NCI-H2081 (cell line): ENCODE measurements at regions not wholly inside any gene's neighbourhood (a gene's known extent, or its start where the extent isn't known, plus 50 kb on each side); places are given as distances from the start of the nearest gene placed in this dataset.

Experiments used
- DNase-seq, 2 experiments: peaks; one replicate each; lab custom pipeline; 2025; lab: John Stamatoyannopoulos, UW

DNA sequence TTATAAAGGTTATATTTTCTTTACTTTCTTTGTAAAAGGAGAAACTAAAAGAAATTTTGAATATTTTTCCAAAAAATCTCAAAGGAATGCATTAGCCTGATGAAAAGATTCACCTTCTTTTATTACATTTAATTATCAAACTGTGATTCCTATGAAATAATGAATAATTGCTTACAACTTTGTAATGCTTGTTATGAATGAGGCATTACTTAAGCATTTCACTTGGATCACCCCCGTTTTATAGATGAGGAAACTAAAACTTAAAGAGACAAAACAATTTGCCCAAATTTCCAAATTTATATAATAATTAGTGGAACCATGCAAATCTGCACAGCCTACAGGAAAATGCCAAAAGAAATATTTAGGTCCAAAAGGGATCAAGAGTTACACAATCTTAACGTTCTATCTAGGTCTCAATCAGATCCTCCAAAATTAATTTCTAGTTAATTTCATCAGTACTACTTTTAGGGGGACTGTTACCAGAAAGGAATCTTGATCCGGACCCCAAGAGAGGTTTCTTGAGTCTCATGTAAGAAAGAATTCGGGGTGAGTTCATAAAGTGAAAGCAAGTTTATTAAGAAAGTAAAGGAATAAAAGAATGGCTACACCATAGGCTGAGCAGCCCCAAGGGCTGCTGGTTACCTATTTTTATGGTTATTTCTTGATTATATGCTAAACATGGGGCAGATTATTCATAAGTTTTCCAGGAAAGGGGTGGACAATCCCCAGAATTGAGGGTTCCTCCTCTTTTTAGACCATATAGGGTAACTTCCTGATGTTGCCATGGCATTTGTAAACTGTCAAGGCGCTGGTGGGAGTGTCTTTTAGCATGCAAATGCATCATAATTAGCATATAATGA, 288.0 kb downstream of the ADGB start:
- no peak for DNase-seq

DNA sequence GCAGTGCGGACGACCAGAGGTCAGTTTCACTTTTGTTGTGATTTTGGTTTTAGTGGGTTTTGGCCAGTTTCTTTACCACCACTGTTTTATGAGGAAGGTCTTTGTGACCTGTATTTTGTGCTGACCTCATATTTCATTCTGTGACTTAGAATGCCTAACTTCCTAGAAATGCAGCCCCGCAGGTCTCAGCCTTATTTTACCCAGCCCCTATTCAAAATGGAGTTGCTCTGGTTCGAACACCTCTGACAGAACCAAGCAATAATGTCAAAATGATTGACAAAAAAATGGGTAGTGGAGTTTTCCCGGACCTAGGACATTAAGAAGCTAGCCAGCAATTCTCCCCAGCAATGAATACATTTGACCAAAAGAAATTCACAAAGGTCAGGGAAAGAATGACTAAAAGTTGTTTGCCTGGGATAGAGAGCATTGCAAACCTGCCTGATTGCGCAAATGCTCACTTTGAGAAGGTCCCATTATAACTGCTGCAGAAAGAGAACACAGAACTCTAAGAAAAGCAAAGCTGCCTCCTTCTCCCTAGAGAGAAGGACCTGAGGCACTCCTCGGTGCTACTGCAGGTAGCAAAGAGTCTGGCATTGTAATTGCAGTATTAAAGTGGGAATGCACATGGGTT, 288.8 kb downstream of the ADGB start:
- DNase-seq: no peak

DNA sequence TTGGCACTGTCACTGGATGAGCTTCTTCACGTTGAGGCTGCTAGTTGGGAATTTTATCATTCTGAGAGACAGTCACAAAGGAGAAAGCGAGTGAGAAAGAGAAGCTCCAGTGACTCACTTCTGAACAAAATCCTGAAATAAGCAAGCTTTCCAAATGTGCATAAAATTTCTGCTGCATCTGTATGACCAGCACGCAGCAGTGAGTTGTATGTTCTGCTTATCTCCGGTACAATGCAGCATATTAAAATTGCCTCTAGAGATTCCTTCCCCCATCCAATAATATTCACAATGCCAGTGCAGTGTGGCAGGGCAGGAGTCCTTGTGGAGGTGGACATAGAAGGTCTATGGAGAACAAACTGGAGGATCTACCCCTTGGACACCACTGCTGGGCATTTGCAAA, 290.5 kb downstream of the ADGB start:
- no peak for DNase-seq

DNA sequence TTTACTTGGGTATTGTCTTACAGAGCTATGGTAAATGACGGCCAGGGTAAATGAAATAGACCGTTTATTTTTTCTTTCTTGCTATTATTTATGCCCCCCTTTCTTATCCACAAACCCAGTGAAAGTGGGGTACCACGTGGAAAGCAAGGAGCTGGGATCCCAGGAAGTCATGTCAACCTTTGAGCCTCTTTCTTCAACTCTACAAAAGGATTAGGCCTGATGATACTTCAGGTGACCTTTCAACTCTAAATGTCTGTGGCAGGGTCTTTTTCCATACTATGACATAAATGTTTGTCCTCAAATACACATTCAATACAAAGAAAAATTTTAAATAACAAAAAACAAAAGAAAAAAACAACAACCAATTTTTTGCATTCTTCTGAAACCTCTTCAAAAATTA, 291.4 kb downstream of the ADGB start:
- DNase-seq: no peak

DNA sequence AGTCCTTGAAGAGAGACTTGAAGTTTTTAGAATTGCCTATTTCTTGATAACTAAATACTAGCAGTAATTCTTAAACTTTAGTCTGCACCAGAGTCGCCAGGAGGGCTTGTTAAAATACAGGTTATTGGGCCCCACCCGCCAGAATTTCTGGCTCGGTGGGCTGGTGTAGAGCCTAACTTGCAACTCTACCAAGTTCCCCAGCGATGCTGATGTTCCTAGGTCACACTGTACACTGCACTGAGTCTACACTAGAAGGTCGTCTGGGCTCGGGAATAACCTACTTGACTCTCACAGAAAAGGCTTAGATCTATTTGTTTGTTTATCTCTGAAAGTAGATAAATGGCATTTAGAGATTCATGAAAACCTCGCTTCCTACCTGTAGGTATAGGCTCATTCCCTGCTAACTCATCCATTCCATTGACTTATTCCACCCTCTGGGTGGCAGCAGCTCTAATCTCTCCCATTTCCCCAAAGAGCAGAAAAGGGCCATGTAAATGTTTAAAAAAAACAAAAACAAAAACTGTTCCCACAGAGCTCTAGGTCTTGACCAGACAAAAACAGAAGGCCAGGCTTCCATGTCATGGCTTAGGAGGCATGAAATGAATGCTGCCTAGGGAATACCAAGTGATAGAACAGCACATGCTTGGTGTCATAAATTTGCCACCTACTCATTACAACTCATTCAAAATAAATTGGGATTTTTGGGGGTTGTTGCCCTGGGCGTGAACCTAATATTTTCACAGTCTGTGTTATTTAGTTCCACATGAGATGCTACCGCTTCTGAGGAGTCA, 292.1 kb downstream of the ADGB start:
- DNase-seq: no peak

DNA sequence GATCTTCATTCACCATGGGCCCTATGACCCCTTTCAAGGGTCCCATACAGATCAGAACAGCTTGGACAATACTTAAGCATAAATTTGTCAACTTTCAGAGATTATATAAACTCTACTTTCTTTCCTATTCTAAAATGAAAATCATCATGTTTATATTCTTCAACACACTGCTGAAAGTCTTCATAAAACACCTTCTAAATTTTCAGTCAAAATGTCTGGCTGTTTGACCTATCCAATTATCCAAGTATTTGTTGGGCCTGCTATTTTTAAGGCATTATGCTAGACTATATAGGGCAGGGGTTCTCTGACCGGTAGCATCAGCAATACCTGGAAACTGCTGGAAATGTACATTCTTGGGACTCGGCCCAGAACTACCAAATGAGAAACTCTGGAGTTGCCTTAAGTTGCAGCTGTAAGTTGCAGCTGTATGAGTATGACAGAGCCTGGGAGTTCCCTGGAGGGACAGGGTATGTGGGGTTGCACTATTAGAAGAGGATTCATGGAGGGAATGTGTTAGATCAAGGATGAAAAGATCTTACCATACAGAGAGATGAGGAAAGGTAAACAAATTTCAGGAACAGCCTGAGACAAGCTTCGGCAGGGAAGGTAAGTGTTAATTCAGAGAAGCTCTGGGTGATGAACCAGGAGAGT, 293.0 kb downstream of the ADGB start:
- DNase-seq: no peak

DNA sequence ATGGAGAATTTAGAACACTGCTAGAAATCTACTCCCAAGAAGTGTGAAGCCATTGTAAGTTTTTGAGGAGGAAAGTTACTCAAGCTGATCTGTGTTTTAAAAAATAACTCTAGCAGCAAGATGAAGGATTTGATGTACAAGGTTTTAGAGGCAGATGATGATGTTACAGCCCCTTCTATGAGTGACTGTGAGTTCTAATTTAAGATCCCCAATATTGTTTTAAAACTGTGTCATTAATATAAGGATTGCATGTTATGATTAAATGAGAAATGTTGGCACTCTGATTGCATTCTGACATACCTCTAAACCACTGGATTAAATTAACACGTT, 293.5 kb downstream of the ADGB start:
- no peak for DNase-seq

DNA sequence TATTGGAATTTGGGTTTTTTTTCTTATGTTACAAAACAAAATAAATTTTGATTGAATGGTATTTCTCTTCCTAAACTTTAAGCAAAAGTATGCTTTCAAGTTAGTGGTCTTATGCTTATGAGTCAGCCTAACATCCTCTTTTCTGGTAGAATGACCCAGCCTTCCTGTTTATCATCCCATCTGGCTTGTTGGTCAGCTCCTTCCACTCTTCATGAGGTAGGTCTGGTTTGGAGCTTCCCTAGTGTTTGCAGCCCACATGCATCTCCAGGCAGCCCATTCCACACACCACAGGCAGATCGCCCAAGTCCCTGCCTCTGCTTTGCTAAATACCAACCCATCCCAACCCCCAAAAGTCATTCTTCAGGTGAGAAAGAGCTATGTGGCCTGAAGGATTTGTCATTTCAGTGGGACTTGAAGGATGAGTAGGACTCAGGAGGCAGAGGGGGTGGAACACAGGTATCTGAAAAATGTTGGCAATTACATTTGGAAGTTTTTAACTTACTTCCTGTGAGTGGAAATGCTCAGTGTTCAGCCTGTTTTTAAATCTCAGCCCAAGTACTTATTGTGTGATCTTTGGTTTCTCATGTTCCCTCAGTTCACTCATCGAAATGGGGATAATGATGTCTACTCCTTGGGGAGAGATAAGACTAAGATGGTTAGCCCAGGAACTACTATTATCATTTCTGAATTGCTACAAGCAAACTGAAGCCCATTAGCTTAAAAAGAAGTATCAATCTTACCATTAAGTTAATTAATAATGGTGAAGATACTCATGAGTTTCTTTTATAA, 294.0 kb downstream of the ADGB start:
- no peak for DNase-seq

DNA sequence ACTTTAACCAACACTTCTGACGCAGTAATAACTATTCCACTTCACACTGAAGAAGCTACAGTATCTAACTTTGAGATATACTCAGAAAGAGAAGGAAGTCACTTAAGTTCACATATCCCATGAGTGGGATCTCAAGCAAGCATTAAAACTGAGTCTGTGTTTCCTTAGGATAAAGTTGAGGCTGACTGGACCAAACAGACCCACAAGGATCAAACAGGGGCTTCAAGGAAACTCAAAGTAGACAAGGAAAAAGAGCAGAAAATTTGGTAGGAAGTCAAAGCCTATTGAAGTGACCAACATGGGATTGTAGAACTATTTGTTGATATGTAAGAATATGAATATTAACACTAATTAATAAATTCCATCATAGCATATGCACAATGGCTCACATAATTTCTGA, 294.9 kb downstream of the ADGB start:
- DNase-seq: no peak

DNA sequence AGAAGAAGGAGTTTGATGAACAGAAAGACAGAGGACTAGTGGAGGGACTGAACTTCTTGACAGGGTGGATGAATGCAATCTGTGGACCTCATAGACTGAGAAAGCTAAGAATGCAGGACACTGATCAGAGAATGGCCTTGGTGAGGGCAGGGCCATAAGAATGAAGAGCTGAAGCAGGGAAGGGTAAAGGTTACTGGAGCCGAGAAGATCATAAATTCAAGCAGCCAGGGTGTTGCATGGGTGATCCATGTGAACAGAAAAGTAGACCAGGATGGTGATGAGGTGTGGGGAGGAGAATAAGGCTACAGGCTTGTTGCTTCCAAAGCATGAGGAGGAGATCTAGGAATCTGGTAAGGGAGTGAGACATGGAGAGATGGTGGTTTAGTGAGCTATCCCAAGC, 295.9 kb downstream of the ADGB start:
- DNase-seq: no peak

DNA sequence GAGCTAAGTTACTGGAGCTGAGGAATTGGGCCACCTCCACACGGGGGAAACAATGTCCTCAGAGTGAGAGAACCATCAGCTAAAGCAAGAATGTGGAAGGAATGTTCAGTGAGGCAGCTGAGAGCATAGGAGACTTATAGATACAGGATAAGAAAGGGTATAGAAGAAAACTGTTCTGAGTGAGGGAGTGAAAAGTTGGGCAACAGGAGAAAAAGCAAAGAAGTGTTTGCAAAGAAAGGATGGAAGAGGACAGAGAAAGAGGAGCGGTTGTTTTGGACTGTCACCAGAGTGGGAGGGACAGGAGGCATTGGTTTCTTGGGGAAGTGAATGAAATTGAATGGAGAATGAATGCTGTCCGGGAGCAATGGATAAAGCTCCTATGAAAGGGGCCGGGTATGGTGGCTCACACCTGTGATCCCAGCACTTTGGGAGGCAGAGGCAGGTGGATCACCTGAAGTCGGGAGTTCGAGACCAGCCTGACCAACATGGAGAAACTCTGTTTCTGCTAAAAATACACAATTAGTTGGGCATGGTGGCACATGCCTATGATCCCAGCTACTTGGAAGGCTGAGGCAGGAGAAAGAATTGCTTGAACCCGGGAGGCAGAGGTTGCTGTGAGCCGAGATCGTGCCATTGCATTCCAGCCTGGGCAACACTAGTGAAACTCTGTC, 296.5 kb downstream of the ADGB start:
- no peak for DNase-seq

DNA sequence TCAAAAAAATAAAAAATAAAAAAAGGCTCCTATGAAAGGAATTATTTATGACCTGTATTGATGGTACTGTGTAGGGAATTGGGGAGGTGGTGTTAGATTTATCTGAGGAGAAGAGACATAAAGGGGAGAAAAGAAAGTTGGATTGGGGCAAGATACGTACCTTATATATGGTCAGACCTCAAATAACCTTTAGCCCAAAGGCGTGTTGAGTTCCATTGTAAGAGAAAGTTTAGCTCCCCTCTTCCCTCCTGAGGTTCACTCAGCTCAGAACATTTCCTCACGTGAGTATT, 296.9 kb downstream of the ADGB start:
- no peak for DNase-seq

DNA sequence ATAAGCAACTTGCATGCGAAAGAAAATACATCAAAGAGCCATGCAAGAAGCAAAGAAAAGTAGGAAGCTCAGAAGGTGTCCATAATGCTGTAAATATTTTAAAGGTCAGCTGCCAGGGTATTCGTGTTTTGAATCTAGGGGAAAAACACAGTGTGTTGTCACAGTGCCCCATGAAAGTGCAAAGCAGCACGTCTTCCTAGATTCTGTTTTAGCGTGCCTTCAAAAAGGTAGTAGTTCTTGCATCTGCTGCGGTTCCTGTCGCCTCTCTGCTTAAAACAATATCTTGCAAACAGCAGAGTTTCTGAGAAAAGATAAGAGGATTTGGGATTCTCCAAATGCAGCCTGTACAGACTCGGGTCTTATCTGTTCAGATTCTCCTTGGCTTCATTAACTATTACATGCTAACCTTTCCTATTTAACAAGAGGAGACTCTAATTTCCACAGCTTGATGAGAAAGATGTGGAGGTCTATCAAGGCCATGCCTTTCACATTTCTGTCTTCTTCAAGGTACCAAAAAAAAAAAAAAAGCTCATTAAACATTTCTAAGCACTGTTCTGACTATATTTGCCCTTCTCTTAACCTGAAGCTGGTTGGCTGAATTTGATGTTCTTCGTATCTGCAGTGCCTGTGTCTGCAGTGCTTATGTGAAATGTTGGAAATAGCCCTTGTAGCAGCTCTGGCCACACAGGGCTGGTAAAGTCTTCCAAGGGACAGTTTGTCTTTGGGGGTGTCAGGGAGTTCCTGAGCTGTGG, 297.5 kb downstream of the ADGB start:
- DNase-seq: no peak

DNA sequence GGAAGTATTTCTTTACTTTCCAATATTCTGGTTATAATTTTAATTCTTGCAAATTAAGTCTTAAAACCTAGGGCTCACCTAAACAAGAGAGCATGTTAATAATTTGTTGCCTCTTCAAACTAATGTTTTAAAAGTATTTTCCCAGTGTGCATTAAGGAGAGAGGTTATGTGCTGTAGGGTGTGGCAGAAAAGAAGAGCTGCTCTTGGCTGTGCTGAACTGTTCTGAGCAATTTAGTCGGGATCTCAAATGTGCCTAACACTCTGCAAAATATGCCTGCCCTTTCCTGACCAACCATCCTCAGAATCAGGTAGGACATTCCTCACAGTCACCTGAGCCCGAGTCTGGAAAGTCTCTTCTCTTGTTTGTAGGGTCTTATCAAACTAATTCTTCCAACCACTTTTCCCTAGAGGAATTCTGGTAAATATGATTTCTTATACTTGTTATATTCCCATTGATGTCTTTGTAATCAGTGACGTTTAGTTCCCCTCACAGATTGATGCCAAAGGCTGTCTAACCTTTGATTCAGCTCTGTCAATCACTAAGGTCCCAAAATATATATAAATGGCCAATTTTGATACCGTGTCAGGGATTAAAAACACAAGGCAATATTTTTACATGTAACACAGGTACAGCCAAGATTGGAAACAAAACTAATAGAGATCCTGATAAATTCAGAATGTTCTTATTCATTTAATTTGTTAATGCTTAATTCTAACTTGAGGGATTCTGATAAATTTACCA, 298.4 kb downstream of the ADGB start:
- no peak for DNase-seq

DNA sequence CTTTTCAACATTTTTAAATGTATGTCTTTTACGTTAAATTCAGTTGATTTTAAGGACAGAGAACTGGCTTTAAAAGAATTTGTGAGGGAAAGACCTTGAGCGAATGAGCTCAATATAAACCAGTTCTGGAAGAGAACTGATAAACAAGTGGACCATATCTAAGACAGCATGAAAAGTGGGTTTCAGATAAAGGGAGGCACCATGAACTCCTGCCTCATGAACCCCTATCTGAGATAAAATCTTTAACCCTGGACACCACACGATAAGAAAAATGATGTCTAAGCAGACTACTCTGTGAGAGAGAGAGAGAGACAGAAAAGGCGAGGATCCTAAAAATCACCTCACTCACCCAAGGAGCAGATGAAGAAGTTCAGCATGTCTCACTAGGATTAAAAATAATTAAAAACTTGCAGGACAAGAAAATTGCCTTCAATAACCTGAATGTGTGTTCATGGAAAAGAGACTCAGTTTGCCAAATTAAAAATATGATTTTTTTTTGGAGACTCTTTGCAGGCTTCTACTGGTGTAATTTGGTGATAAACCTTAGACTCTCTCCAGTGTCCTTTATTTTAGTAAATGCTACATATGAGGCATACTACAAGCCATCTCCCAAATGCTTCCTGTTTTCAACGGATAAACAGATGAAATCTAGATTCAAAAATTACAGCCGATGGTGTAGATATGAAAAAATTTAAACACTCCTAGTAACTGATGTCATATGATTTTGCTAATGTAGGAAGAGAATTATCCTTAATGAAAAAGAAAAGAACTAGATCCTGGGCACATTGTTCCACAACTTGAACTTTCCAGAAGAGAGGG, 299.5 kb downstream of the ADGB start:
- no peak for DNase-seq

DNA sequence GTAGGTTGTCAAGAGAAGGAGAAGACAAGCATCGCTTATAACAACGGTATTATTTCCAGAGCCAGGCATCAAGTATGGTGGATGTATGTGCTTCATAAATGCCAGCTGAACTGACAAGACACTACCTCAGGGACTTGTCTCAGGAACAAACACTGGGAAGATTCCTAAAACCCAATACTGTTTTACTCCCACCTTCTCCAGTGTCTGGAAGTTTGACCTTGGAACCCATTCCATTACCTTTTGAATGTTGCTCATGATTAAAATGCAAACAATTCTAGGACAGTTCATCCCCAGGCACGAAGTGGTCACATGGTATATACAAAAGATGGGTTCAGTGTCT, 300.1 kb downstream of the ADGB start:
- DNase-seq: no peak

DNA sequence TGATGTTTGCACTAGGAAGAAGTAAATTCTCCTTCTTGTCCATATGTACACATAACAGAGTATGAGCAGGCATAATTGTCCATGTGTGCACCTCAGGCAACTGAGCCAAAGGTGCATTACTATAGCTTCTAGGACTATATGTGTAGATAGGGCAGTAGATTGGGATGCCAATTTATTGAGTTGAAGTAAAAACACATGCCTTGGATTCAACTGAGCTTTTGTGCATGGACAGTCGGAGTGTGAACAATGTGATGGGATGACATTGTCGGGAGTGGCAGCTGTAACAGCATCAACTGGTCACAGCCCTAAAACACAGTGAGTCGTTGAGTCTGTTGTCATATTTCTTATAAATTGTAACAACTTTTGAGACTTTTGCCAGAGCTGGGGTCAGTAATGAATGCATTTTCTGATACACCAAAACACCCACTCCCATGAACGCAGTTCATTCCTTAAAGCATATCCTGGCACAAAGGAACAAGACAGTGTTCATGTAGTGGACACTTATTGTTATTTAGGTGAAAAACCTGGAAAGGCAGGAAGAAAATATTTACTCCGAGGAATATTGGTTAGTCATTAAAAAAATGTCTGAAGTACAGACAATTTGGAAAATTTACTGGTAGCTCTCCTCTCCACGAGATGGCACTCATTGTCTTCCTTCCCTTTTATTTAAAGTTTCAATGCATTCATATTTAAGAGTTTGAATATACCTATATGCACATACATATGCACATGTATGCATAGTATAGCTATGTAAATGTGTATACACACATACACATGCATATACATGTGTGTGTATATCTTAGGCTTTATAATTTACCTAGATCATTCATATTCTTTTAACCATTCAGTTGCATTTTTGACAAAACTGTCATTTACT, 302.0 kb upstream of the STXBP5 start:
- DNase-seq: no peak

DNA sequence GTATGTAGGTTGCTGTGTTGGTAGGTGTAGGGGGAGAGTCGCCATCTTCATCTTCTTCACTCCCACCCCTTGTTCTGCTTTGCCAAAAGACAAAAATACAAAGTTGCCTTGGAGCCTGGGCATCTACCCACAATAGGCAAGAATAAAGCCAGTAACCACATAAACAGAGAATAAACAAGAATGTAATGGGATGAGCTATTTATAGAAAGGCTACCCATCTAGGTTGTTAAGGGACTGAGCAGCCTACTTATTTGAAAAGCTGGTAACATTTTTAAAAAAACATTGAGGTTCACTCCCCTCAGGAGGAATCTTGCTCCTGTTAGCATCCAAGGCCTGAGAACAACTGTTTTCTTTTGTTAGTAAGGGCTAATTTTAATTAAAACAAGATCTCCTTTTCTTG, 301.4 kb upstream of the STXBP5 start:
- no peak for DNase-seq
